ENCODE measurements at regions not wholly inside any gene's neighbourhood (a gene's known extent, or its start where the extent isn't known, plus 50 kb on each side); places are given as distances from the start of the nearest gene placed in this dataset.

- Histone ChIP-seq H4K20me1 (ENCODE audit: low read depth, low read length) (no peaks in the 10 kb centered on the region), H3F3A (ENCODE audit: insufficient read depth) (no peaks in the 10 kb centered on the region), H2AFZ (ENCODE audit: low read depth, low read length, severe bottlenecking) (no peak overlapping the region), H3K79me2 (ENCODE audit: insufficient read depth, low read length) (no peaks in the 10 kb centered on the region), H3K9me2 (replicated peaks; ENCODE audit: insufficient read depth, low read length) (no peaks in the 10 kb centered on the region), H3K36me3 (ENCODE audit: low read length) (no peaks in the 10 kb centered on the region), H3K9ac (ENCODE audit: low read length) (no peak overlapping the region), H3K4me3 (ENCODE audit: insufficient read depth, low read length, poor library complexity, severe bottlenecking) (no peak overlapping the region), H3K27ac (ENCODE audit: low read depth, low read length) (no peak overlapping the region), H3K4me2 (ENCODE audit: low read depth, low read length, poor library complexity, severe bottlenecking) (no peak overlapping the region), H3K27me3 (ENCODE audit: low read length) (no peaks in the 10 kb centered on the region), H3K9me3 (ENCODE audit: insufficient read depth, low read length) (no peaks in the 10 kb centered on the region)
- TF ChIP-seq CTCF (IDR thresholded peaks at IDR 0.05; ENCODE audit: insufficient read depth, low read length, poor library complexity, severe bottlenecking): no peak
- no peak for TF ChIP-seq EZH2phosphoT487 (conservative IDR thresholded peaks at IDR 0.05; ENCODE audit: low read length)
These were observed 126.0 kb upstream of the FRMD6 start for GRCh38 chr14:51525739-51526138.

GRCh38 chr14:51527073-51527472 lies 124.6 kb upstream of the FRMD6 start:
- no peak overlapping the region for H3K4me2 ChIP-seq (ENCODE audit: low read depth, low read length, poor library complexity, severe bottlenecking)

GRCh38 chr14:51529736-51530135 lies 122.0 kb upstream of the FRMD6 start:
- H3K4me3 ChIP-seq (ENCODE audit: insufficient read depth, low read length, poor library complexity, severe bottlenecking): no peak overlapping the region
- no peaks in the 10 kb centered on the region for H3K9me3 ChIP-seq (ENCODE audit: insufficient read depth, low read length)
- no peaks in the 10 kb centered on the region for H4K20me1 ChIP-seq (ENCODE audit: low read depth, low read length)
- no peak overlapping the region for H2AFZ ChIP-seq (ENCODE audit: low read depth, low read length, severe bottlenecking)
- H3K27me3 ChIP-seq (ENCODE audit: low read length): no peaks in the 10 kb centered on the region
- H3K79me2 ChIP-seq (ENCODE audit: insufficient read depth, low read length): no peaks in the 10 kb centered on the region
- H3K9me2 ChIP-seq (replicated peaks; ENCODE audit: insufficient read depth, low read length): no peaks in the 10 kb centered on the region
- no peaks in the 10 kb centered on the region for H3K36me3 ChIP-seq (ENCODE audit: low read length)
- no peak for TF ChIP-seq CTCF (IDR thresholded peaks at IDR 0.05; ENCODE audit: insufficient read depth, low read length, poor library complexity, severe bottlenecking)
- TF ChIP-seq EZH2phosphoT487 (conservative IDR thresholded peaks at IDR 0.05; ENCODE audit: low read length): no peak
- no peak overlapping the region for H3K27ac ChIP-seq (ENCODE audit: low read depth, low read length)
- H3K4me2 ChIP-seq (ENCODE audit: low read depth, low read length, poor library complexity, severe bottlenecking): no peak overlapping the region
- H3K9ac ChIP-seq (ENCODE audit: low read length): no peak overlapping the region
- no peaks in the 10 kb centered on the region for H3F3A ChIP-seq (ENCODE audit: insufficient read depth)

More at GRCh38 chr14:51527073-51527472, 124.6 kb upstream of the FRMD6 start:
- Histone ChIP-seq H3K9me3 (ENCODE audit: insufficient read depth, low read length) (no peaks in the 10 kb centered on the region), H3K27ac (ENCODE audit: low read depth, low read length) (no peak overlapping the region), H2AFZ (ENCODE audit: low read depth, low read length, severe bottlenecking) (no peak overlapping the region), H3K27me3 (ENCODE audit: low read length) (no peaks in the 10 kb centered on the region), H3F3A (ENCODE audit: insufficient read depth) (no peaks in the 10 kb centered on the region), H3K4me3 (ENCODE audit: insufficient read depth, low read length, poor library complexity, severe bottlenecking) (no peak overlapping the region), H3K9ac (ENCODE audit: low read length) (no peak overlapping the region), H3K9me2 (replicated peaks; ENCODE audit: insufficient read depth, low read length) (no peaks in the 10 kb centered on the region), H3K79me2 (ENCODE audit: insufficient read depth, low read length) (no peaks in the 10 kb centered on the region), H4K20me1 (ENCODE audit: low read depth, low read length) (no peaks in the 10 kb centered on the region), H3K36me3 (ENCODE audit: low read length) (no peaks in the 10 kb centered on the region)
- TF ChIP-seq CTCF (IDR thresholded peaks at IDR 0.05; ENCODE audit: insufficient read depth, low read length, poor library complexity, severe bottlenecking) (no peak), EZH2phosphoT487 (conservative IDR thresholded peaks at IDR 0.05; ENCODE audit: low read length) (no peak)
